GM13976 (cell line): ENCODE measurements at regions not wholly inside any gene's neighbourhood (a gene's known extent, or its start where the extent isn't known, plus 50 kb on each side); places are given as distances from the start of the nearest gene placed in this dataset.

Experiments used
- DNase-seq: peaks from one replicate; pipeline ENCODE4 v3.0.0; 2012; ENCODE audit warnings: low spot score
- CTCF ChIP-seq: IDR thresholded peaks from 2 replicates; pipeline ENCODE4 v1.5.1; 2012; ENCODE audit warnings: borderline replicate concordance, mild to moderate bottlenecking; ENCODE audit not compliant: insufficient read depth; ENCODE audit errors: extremely low read depth, missing control alignments, control extremely low read depth
- in situ Hi-C: fragments of 300-500 bp; cut with MboI; formaldehyde crosslinking; loops from one replicate; pipeline ENCODE4 v1.12.0; 2022; ENCODE audit warnings: low sequenced_read_pairs, mixed read lengths, inconsistent platforms; ENCODE audit not compliant: unreplicated experiment

DNA sequence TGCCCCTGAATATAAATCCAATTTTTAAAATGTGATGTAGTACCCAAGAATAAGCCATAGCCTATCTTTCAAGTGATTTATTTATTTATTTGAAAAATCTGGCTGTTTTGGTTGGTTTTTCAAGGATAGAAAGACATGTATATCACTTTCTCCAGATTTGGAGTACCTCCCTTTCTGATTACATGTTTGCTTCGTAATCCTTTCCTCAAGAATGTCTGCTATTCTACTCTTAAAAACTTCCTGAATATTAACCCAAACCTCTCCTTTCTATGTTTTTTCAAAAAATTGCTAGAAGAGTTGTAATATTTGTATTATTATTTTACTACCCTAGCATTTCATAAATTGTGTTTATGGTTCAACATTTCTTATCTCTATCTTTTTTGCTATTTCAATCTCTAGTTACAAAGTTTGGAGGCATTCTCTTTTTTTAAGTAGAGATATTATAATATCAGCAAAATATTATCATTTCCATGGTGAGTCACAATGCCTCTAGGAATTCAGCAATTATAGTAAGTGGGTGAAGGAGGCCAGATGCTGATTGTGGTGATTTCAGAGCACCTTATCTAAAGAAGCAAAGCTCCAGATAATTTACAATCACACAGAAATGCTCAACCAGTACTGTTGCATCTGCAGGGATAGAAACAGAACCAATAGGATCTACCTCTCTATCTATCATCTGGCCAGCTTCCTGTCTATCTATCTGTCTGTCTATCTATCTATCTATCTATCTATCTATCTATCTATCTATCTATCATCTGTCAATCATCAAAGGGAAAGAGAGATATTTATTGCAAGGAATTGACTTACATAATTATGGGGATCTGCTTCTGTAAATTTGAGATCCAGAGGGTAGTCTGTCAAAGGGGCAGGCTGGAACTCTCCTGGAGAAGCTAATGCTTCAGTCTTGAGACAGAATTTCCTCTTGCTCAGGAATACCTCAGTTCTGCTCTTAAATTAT lies 412.5 kb upstream of the SEMA3C start:
- in situ Hi-C loops, result no loop called here
- no peak for TF ChIP-seq CTCF
- DNase-seq, result no peak

DNA sequence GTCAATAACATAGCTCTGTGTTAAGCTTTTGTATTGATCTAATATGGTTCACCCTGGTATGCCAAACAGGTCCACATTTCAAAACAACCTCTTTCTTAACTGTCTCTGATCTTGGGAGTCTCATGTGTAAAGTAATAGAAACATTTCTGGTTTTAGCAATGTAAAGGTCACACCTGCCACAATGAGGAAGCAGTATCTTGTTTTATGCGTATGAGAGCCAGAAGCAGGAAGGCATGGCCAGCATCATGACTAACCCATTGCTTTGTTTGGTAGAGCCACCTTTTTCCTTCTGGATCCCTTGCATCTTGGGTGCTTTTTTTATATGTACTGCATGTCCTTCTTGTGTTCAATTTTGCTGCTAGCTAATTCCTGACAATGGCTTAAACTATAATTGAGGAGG lies 411.3 kb upstream of the SEMA3C start:
- no peak for TF ChIP-seq CTCF
- DNase-seq, result no peak
- in situ Hi-C loops, result no loop called here

- DNase-seq, result no peak
- TF ChIP-seq CTCF, result no peak
- in situ Hi-C loops, result no loop called here
Observed at GRCh38 chr7:81327468-81328266, 408.8 kb upstream of the SEMA3C start.

DNA sequence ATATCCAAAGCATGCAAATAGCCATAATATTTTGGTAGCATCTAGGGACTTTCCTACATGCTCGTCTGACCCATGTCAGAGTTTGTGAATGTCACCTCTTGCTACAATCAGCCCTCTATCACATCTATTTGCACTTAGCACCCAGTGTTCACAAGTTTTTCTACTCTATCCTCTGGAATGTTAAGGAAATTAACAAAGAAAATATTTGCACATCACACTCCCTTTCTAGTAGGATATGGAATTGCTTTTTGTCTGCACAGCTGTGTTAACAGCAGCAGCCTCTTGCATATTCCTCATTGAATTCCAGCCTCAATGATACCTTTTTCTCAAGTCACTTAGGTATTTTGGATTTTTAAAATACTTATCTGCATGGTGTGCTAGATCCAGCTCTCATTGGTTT lies 403.1 kb upstream of the SEMA3C start:
- in situ Hi-C loops, result no loop called here
- no peak for DNase-seq
- no peak for TF ChIP-seq CTCF

DNA sequence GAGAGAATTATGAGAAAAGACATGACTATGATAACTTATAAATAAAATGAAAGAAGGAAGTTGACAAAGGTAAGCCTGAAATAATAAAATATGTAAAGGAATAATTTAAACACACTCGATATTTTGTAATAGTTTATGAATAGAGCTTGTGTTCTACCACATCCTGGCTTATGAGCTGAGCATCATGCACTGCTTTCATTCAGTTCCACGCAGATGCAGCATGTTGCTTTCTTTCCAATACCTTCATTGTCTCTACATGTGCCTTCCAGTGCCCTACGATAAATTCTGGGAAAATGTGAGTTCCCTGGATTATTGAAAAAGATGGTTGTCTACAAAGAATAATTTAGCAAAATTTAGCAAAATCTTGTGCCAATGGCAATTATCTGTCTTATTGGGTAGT lies 398.9 kb upstream of the SEMA3C start:
- DNase-seq, result no peak
- in situ Hi-C loops, result no loop called here
- no peak for TF ChIP-seq CTCF

DNA sequence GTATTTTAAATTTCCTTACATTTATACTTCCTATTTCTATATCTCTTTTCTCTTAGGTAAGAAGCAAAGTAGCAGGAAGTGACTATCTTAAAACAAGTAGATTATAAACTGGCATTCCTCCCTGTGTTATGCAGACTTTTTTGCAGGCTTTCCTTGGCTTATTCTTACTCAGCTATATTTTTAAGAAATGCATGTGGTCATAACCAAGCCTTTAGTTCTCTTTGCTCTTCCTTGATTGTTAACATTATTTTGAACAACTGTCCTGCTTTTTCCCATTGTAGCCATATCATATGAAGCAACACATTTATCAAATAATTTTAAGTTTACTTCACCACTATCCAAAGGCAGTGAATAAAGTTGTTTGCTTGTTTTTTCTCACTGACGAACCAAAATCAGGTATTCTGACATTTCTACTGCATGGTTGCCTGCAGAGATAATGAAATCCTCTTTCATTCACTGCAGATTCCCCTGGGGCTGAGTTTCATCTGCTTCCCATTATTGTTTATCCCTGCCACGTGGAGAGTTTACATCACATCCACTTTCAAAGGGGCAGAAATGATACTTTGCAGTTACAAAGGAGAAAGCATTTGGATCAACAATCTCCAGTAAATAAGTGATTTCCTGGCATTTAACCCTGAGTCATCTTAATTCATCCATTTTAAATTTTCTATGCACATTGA lies 389.9 kb upstream of the SEMA3C start:
- DNase-seq, result no peak
- in situ Hi-C loops, result no loop called here
- no peak for TF ChIP-seq CTCF
